Endothelial cell of umbilical vein (primary cell): ENCODE measurements at regions not wholly inside any gene's neighbourhood (a gene's known extent, or its start where the extent isn't known, plus 50 kb on each side); places are given as distances from the start of the nearest gene placed in this dataset.

Experiments
- BruUV-seq: library from RNA; stranded (reverse); fragments of 400-500 nt; replicated peaks from 2 replicates; lab custom pipeline; 2021; lab: Mats Ljungman, UMichigan
- CTCF ChIA-PET: fragments of 300-600, 350-600 bp; sonication (Branson Sonifier 250); formaldehyde crosslinking; loops from one replicate; lab custom pipeline; 2021; ENCODE audit warnings: antibody characterized with exemption, inconsistent platforms; lab: Charles Lee
- POLR2A ChIA-PET: fragments of 300-600, 350-600 bp; sonication (Branson Sonifier 250); formaldehyde crosslinking; loops from one replicate; lab custom pipeline; 2021; ENCODE audit warnings: antibody characterized with exemption, inconsistent platforms; lab: Charles Lee
- DNase-seq: peaks from one replicate; pipeline ENCODE4 v3.0.0-alpha.2; 2011; ENCODE audit warnings: low read depth, low spot score
- FAIRE-seq: peaks from 2 replicates; lab custom pipeline; 2011; peaks lifted over from hg19 to GRCh38; lab: Jason Lieb, UNC
- H2AFZ ChIP-seq: 2 replicates; pipeline ENCODE4 v1.6.0; 2012; ENCODE audit warnings: low read depth, low read length, control low read depth, inconsistent platforms
- H3K27ac ChIP-seq: 2 replicates; pipeline ENCODE4 v1.5.1; 2011; ENCODE audit warnings: low read depth, mild to moderate bottlenecking, control low read depth, low read length, moderate library complexity; ENCODE audit not compliant: insufficient read depth
- H3K27me3 ChIP-seq, 2 experiments: 2 replicates each; pipeline versions ENCODE4 v1.6.0 to v1.6.1; 2011; ENCODE audit warnings: low read length in 2 of 2, mixed read lengths in 1 of 2; ENCODE audit not compliant: control insufficient read depth in 2 of 2, insufficient read depth in 2 of 2
- H3K36me3 ChIP-seq, 2 experiments: 2 replicates in 1 of 2; 3 replicates in 1 of 2; pipeline ENCODE4 v1.5.1; 2011; ENCODE audit warnings: low read length in 2 of 2, mild to moderate bottlenecking in 1 of 2, moderate library complexity in 1 of 2; ENCODE audit not compliant: control insufficient read depth in 2 of 2, insufficient read depth in 2 of 2; ENCODE audit errors: extremely low read depth in 1 of 2
- H3K4me1 ChIP-seq: 3 replicates; pipeline ENCODE4 v1.5.1; 2011; ENCODE audit warnings: mild to moderate bottlenecking, low read length; ENCODE audit not compliant: control insufficient read depth, insufficient read depth; ENCODE audit errors: extremely low read depth
- H3K4me2 ChIP-seq: 2 replicates; pipeline ENCODE4 v1.6.1; 2011; ENCODE audit warnings: low read length, control low read depth, mixed read lengths; ENCODE audit not compliant: insufficient read depth
- H3K4me3 ChIP-seq, 3 experiments: fragments of 200-600 bp in 1 of 3; sonication (generic), shearing (Covaris generic) in 1 of 3; replicated peaks in 1 of 3; 2 replicates each; pipeline ENCODE4 v1.5.1; 2011 to 2016; ENCODE audit warnings: control low read depth in 3 of 3, low read length in 3 of 3, mild to moderate bottlenecking in 2 of 3, inconsistent platforms in 1 of 3, low read depth in 1 of 3, moderate library complexity in 1 of 3; ENCODE audit not compliant: insufficient read depth in 1 of 3
- H3K79me2 ChIP-seq: 2 replicates; pipeline ENCODE4 v1.6.0; 2012; ENCODE audit warnings: low read length, inconsistent platforms; ENCODE audit not compliant: control insufficient read depth, insufficient read depth
- H3K9ac ChIP-seq: replicated peaks from 2 replicates; pipeline ENCODE3; 2011; ENCODE audit warnings: low read length, control low read depth; ENCODE audit not compliant: insufficient read depth; ENCODE audit errors: extremely low read depth
- H3K9me1 ChIP-seq: replicated peaks from 3 replicates; pipeline ENCODE4 v1.6.0; 2011; ENCODE audit warnings: mild to moderate bottlenecking, low read length; ENCODE audit not compliant: control insufficient read depth, insufficient read depth; ENCODE audit errors: extremely low read depth
- H3K9me3 ChIP-seq: replicated peaks from 2 replicates; pipeline ENCODE4 v1.5.1; 2012; ENCODE audit warnings: low read length, inconsistent platforms; ENCODE audit not compliant: control insufficient read depth, insufficient read depth
- H4K20me1 ChIP-seq: replicated peaks from 2 replicates; pipeline ENCODE3; 2011; ENCODE audit warnings: mild to moderate bottlenecking, low read length; ENCODE audit not compliant: control insufficient read depth, insufficient read depth; ENCODE audit errors: extremely low read depth
- EZH2 ChIP-seq: IDR thresholded peaks from 2 replicates; pipeline ENCODE4 v1.6.1; 2012; ENCODE audit warnings: borderline replicate concordance, low read depth, mild to moderate bottlenecking, moderate library complexity, low read length, inconsistent platforms; ENCODE audit not compliant: severe bottlenecking
- FOS ChIP-seq: IDR thresholded peaks from 2 replicates; pipeline ENCODE4 v1.6.1; 2011; ENCODE audit warnings: mild to moderate bottlenecking, low read length, moderate library complexity, borderline replicate concordance; ENCODE audit not compliant: insufficient read depth
- GATA2 ChIP-seq: IDR thresholded peaks from 2 replicates; pipeline ENCODE4 v1.7.0; 2011; ENCODE audit warnings: low read depth, mild to moderate bottlenecking, moderate library complexity, mixed read lengths, low read length; ENCODE audit not compliant: insufficient read length, insufficient read depth
- JUN ChIP-seq: IDR thresholded peaks from 2 replicates; pipeline ENCODE4 v1.6.1; 2011; ENCODE audit warnings: borderline replicate concordance, low read depth; ENCODE audit not compliant: insufficient read length, insufficient read depth
- MYC ChIP-seq: IDR thresholded peaks from one replicate; pipeline ENCODE4 v1.6.1; 2011; ENCODE audit warnings: mild to moderate bottlenecking, low read depth, low read length
- POLR2A ChIP-seq: IDR thresholded peaks from 2 replicates; pipeline ENCODE4 v1.6.1; 2012; ENCODE audit warnings: low read depth, mild to moderate bottlenecking, control low read depth, low read length
- POLR2AphosphoS5 ChIP-seq: IDR thresholded peaks from 2 replicates; pipeline ENCODE4 v1.6.1; 2012; ENCODE audit warnings: low read depth, mild to moderate bottlenecking, control low read depth, low read length, moderate library complexity; ENCODE audit not compliant: insufficient read depth
- dilution Hi-C: fragments of 300-500 bp; cut with MboI; formaldehyde crosslinking; loops from one replicate; pipeline ENCODE4 v1.15.0; 2019; ENCODE audit warnings: low sequenced_read_pairs; ENCODE audit not compliant: extremely low pct_ligation_motif_present
- intact Hi-C: fragments of 100-400 bp; cut with micrococcal nuclease; formaldehyde crosslinking; loops from one replicate; pipeline ENCODE4 v1.10.0; 2022
- TF ChIP-seq, protein P1 (sequence below): IDR thresholded peaks from 2 replicates; pipeline ENCODE4 v1.6.1; 2011; ENCODE audit not compliant: insufficient read depth, insufficient read length
- TF ChIP-seq, protein P2 (sequence below), 2 donors: IDR thresholded peaks; 1 replicate in 1 of 2; 2 replicates in 1 of 2; pipeline ENCODE4 v1.5.1; 2011; ENCODE audit warnings: low read length in 2 of 2, mild to moderate bottlenecking in 2 of 2, moderate library complexity in 2 of 2, control low read depth in 1 of 2, inconsistent platforms in 1 of 2, low read depth in 1 of 2; ENCODE audit not compliant: insufficient read depth in 1 of 2; ENCODE audit errors: extremely low read depth in 1 of 2

GRCh38 chr5:158477214-158477613, 618.3 kb upstream of the CLINT1 start:
- DNase-seq (no peak), FAIRE-seq (no peak)
- Histone ChIP-seq H3K79me2 (no peaks in the 10 kb centered on the region), H3K27ac (no peak overlapping the region), H3K36me3 (no peaks in the 10 kb centered on the region), H3K9me1 (no peaks in the 10 kb centered on the region), H2AFZ (no peak overlapping the region), H3K4me3 (no peak overlapping the region), H3K9ac (no peak overlapping the region), H3K27me3 (no peaks in the 10 kb centered on the region), H3K4me2 (no peak overlapping the region), H3K4me1 (no peaks in the 10 kb centered on the region), H3K9me3 (no peaks in the 10 kb centered on the region), H4K20me1 (no peaks in the 10 kb centered on the region)
- dilution Hi-C loops (no loop called here), intact Hi-C loops (no loop called here)
- TF ChIP-seq MYC (no peak), POLR2AphosphoS5 (no peak), FOS (no peak), JUN (no peak), POLR2A (no peak), GATA2 (no peak), EZH2 (no peak)
- TF ChIP-seq, protein P1, sequence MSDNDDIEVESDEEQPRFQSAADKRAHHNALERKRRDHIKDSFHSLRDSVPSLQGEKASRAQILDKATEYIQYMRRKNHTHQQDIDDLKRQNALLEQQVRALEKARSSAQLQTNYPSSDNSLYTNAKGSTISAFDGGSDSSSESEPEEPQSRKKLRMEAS: no peak
- TF ChIP-seq, protein P2, sequence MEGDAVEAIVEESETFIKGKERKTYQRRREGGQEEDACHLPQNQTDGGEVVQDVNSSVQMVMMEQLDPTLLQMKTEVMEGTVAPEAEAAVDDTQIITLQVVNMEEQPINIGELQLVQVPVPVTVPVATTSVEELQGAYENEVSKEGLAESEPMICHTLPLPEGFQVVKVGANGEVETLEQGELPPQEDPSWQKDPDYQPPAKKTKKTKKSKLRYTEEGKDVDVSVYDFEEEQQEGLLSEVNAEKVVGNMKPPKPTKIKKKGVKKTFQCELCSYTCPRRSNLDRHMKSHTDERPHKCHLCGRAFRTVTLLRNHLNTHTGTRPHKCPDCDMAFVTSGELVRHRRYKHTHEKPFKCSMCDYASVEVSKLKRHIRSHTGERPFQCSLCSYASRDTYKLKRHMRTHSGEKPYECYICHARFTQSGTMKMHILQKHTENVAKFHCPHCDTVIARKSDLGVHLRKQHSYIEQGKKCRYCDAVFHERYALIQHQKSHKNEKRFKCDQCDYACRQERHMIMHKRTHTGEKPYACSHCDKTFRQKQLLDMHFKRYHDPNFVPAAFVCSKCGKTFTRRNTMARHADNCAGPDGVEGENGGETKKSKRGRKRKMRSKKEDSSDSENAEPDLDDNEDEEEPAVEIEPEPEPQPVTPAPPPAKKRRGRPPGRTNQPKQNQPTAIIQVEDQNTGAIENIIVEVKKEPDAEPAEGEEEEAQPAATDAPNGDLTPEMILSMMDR (IDR thresholded peaks at IDR 0.05; ENCODE audit: extremely low read depth in 1 of 2, insufficient read depth in 1 of 2, low read depth in 1 of 2, low read length in 2 of 2): no peak
- ChIA-PET CTCF (no interaction called here), POLR2A (no interaction called here)
- BruUV-seq: no TSS peak
